B cell (primary cell): ENCODE measurements at regions not wholly inside any gene's neighbourhood (a gene's known extent, or its start where the extent isn't known, plus 50 kb on each side); places are given as distances from the start of the nearest gene placed in this dataset.

Experiments
- ATAC-seq: fragments of 200-7000 bp; cut with Tn5 transposase; one replicate; pipeline ENCODE4 v1.10.0; 2021; ENCODE audit warnings: low read depth, mild to moderate bottlenecking, moderate number of reproducible peaks, moderate library complexity
- CTCF ChIA-PET: fragments of 350-600 bp; sonication (Branson Sonifier 250); formaldehyde crosslinking; loops from one replicate; lab custom pipeline; 2021; ENCODE audit warnings: antibody characterized with exemption, inconsistent platforms; lab: Charles Lee
- POLR2A ChIA-PET: fragments of 350-600 bp; sonication (Branson Sonifier 250); formaldehyde crosslinking; loops from one replicate; lab custom pipeline; 2021; ENCODE audit warnings: antibody characterized with exemption; lab: Charles Lee
- DNase-seq: peaks from one replicate; pipeline ENCODE4 v3.0.0; 2013
- H2AFZ ChIP-seq: 2 replicates; pipeline ENCODE4 v1.6.1; 2012; ENCODE audit warnings: mild to moderate bottlenecking, low read depth, low read length; ENCODE audit not compliant: insufficient read depth, poor library complexity, severe bottlenecking
- H3K27ac ChIP-seq, 2 donors: 1 replicate in 1 of 2; 2 replicates in 1 of 2; pipeline ENCODE4 v1.5.1; 2012 to 2013; ENCODE audit warnings: low read length in 2 of 2, mild to moderate bottlenecking in 2 of 2, moderate library complexity in 1 of 2
- H3K27me3 ChIP-seq, 4 experiments: fragments of 200-600 bp in 1 of 4; sonication (generic) in 1 of 4; replicated peaks in 1 of 4; 1 replicate in 2 of 4; 2 replicates in 2 of 4; pipeline versions ENCODE4 v1.6.1 to v1.7.0; 2013 to 2016; ENCODE audit warnings: low read length in 3 of 4, mild to moderate bottlenecking in 2 of 4, mixed read lengths in 1 of 4, moderate library complexity in 1 of 4; ENCODE audit not compliant: insufficient read depth in 4 of 4, control insufficient read depth in 3 of 4; ENCODE audit errors: control extremely low read depth in 1 of 4
- H3K36me3 ChIP-seq, 2 experiments: replicated peaks in 1 of 2; 1 replicate in 1 of 2; 2 replicates in 1 of 2; pipeline versions ENCODE4 v1.6.1 to v1.7.1; 2013; ENCODE audit warnings: low read length in 1 of 2; ENCODE audit not compliant: insufficient read depth in 2 of 2, control insufficient read depth in 1 of 2; ENCODE audit errors: control extremely low read depth in 1 of 2, extremely low read depth in 1 of 2
- H3K4me1 ChIP-seq, 2 donors: fragments of 200-600 bp in 1 of 2; sonication (generic) in 1 of 2; 1 replicate in 1 of 2; 2 replicates in 1 of 2; pipeline versions ENCODE4 v1.5.1 to v1.6.1; 2013 to 2017; ENCODE audit warnings: low read length in 2 of 2; ENCODE audit not compliant: control insufficient read depth in 2 of 2, insufficient read depth in 2 of 2
- H3K4me2 ChIP-seq: replicated peaks from 2 replicates; pipeline ENCODE3; 2012; ENCODE audit warnings: mild to moderate bottlenecking, low read depth, low read length; ENCODE audit not compliant: poor library complexity, severe bottlenecking
- H3K4me3 ChIP-seq, 5 experiments: fragments of 200-600 bp in 1 of 5; sonication (generic) in 1 of 5; 1 replicate in 3 of 5; 2 replicates in 2 of 5; pipeline versions ENCODE4 v1.5.1 to v1.7.0; 2011 to 2016; ENCODE audit warnings: low read length in 4 of 5, mild to moderate bottlenecking in 4 of 5, low read depth in 2 of 5, control low read depth in 1 of 5, moderate library complexity in 1 of 5; ENCODE audit not compliant: insufficient read depth in 1 of 5; ENCODE audit errors: control extremely low read depth in 1 of 5, extremely low read depth in 1 of 5
- H3K79me2 ChIP-seq: fragments of 200-600 bp; sonication (generic); one replicate; pipeline ENCODE4 v1.6.0; 2016; ENCODE audit warnings: low read length; ENCODE audit not compliant: control insufficient read depth, insufficient read depth
- H3K9ac ChIP-seq: fragments of 200-600 bp; sonication (generic); 2 replicates; pipeline ENCODE4 v1.6.1; 2017; ENCODE audit warnings: mild to moderate bottlenecking, low read length, moderate library complexity
- H3K9me3 ChIP-seq, 3 donors: one replicate each; pipeline versions ENCODE4 v1.6.1 to v1.7.1; 2013; ENCODE audit warnings: low read length in 2 of 3; ENCODE audit not compliant: control insufficient read depth in 2 of 3, insufficient read depth in 1 of 3; ENCODE audit errors: control extremely low read depth in 1 of 3
- H4K20me1 ChIP-seq: 2 replicates; pipeline ENCODE4 v1.6.0; 2012; ENCODE audit warnings: mild to moderate bottlenecking, low read length; ENCODE audit not compliant: insufficient read depth, control insufficient read depth, poor library complexity, severe bottlenecking
- H3K27ac Mint-ChIP-seq: one replicate; pipeline ENCODE4 v1.8.0; 2021; ENCODE audit warnings: mixed read lengths
- H3K27me3 Mint-ChIP-seq: one replicate; pipeline ENCODE4 v1.8.0; 2021; ENCODE audit warnings: mixed read lengths
- H3K4me1 Mint-ChIP-seq: one replicate; pipeline ENCODE4 v1.8.0; 2021; ENCODE audit warnings: mixed read lengths
- H3K4me3 Mint-ChIP-seq: one replicate; pipeline ENCODE4 v1.8.0; 2021; ENCODE audit warnings: mixed read lengths
- H3K9me3 Mint-ChIP-seq: one replicate; pipeline ENCODE4 v1.8.0; 2022; ENCODE audit warnings: mixed read lengths; ENCODE audit not compliant: insufficient read depth
- CTCF ChIP-seq: fragments of 200-600 bp; IDR thresholded peaks from one replicate; pipeline ENCODE4 v1.8.0; 2022; ENCODE audit warnings: antibody characterized with exemption, mild to moderate bottlenecking
- EZH2 ChIP-seq: IDR thresholded peaks from 2 replicates; pipeline ENCODE4 v1.6.1; 2012; ENCODE audit warnings: borderline replicate concordance, low read depth, mild to moderate bottlenecking, moderate library complexity, low read length; ENCODE audit not compliant: insufficient read depth, poor library complexity, severe bottlenecking
- WGBS: methylation state at CpG from one replicate; pipeline ENCODE4 v1.1.5; 2013; ENCODE audit warnings: missing lambda C conversion rate; ENCODE audit not compliant: insufficient coverage; 5-methylcytosine and 5-hydroxymethylcytosine counted together
- intact Hi-C: fragments of 100-400 bp; cut with micrococcal nuclease; formaldehyde crosslinking; loops from one replicate; pipeline ENCODE4 v1.10.0; 2022

DNA sequence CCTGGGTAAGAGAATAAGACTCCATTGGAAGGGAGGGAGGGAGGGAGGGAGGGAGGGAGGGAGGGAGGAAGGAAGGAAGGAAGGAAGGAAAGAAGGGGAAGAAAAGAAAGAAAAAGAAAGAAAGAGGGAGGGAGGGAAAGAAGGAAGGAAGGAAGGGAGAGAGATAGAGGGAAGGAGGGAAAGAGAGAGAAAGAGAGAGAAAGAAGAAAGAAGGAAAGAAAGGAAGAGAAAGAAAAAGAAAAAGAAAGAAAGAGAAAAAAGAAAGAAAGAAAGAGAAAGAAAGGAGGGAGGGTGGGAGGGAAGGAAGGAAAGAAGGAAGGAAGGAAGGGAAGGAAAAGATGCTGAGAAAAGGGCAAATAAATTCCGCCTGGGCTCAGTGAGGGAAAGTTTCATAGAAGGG, 74.7 kb upstream of the IFNAR2 start:
- no peak overlapping the region for H3K27ac Mint-ChIP-seq
- Histone ChIP-seq H3K4me3 (no peak overlapping the region), H3K36me3 (no peaks in the 10 kb centered on the region), H4K20me1 (no peaks in the 10 kb centered on the region), H3K27me3 (peaks cover 0 to 36% (median 15%) of the 10 kb centered on the region in 4 experiments), H3K4me2 (no peak overlapping the region), H3K9me3 (peaks cover 0 to 14% (median 8%) of the 10 kb centered on the region in 3 donors), H3K79me2 (no peaks in the 10 kb centered on the region), H3K4me1 (no peaks in the 10 kb centered on the region), H2AFZ (no peak overlapping the region), H3K27ac (no peak overlapping the region), H3K9ac (no peak overlapping the region)
- no peak for DNase-seq
- intact Hi-C loops = no loop called here
- no peak for ATAC-seq
- H3K4me3 Mint-ChIP-seq = no peak overlapping the region
- POLR2A ChIA-PET = interaction anchor here (1.0 kb wide), 1 partner anchor 10 kb away, joined by 4 read pairs; no protein-coding TSS in a partner anchor
- peaks cover 5% of the 10 kb centered on the region for H3K4me1 Mint-ChIP-seq
- TF ChIP-seq EZH2 = no peak
- TF ChIP-seq CTCF = no peak
- WGBS = no CpG with 5 or more reads among the region's 1 CpG
- peaks cover 3% of the 10 kb centered on the region for H3K9me3 Mint-ChIP-seq
- CTCF ChIA-PET = no interaction called here
- peaks cover 62% of the 10 kb centered on the region for H3K27me3 Mint-ChIP-seq

GRCh38 chr21:33155422-33155821, 74.3 kb upstream of the IFNAR2 start:
- Mint-ChIP-seq H3K27ac (no peak overlapping the region), H3K4me1 (peaks cover 5% of the 10 kb centered on the region), H3K9me3 (peaks cover 3% of the 10 kb centered on the region), H3K4me3 (no peak overlapping the region), H3K27me3 (peaks cover 64% of the 10 kb centered on the region)
- Histone ChIP-seq H3K27me3 (peaks cover 0 to 37% (median 15%) of the 10 kb centered on the region in 4 experiments), H3K27ac (no peak overlapping the region), H4K20me1 (no peaks in the 10 kb centered on the region), H3K79me2 (no peaks in the 10 kb centered on the region), H3K4me2 (no peak overlapping the region), H3K4me1 (no peaks in the 10 kb centered on the region), H3K9ac (no peak overlapping the region), H3K36me3 (no peaks in the 10 kb centered on the region), H3K9me3 (peaks cover 0 to 14% (median 8%) of the 10 kb centered on the region in 3 donors), H3K4me3 (no peak overlapping the region), H2AFZ (no peak overlapping the region)
- intact Hi-C loops = no loop called here
- no peak for DNase-seq
- TF ChIP-seq CTCF (no peak), EZH2 (no peak)
- no peak for ATAC-seq
- WGBS = 64% methylated on average over 4 of the region's 6 CpGs
- POLR2A ChIA-PET = interaction anchor here (1.0 kb wide), 1 partner anchor 9 kb away, joined by 4 read pairs; no protein-coding TSS in a partner anchor
- CTCF ChIA-PET = no interaction called here
